Stimulated activated CD4-positive, alpha-beta T cell treated with anti-CD3 and anti-CD28 coated beads, TNF-alpha, amount 100 ng/mL, for 4 hours (primary cell): ENCODE measurements at regions not wholly inside any gene's neighbourhood (a gene's known extent, or its start where the extent isn't known, plus 50 kb on each side); places are given as distances from the start of the nearest gene placed in this dataset.

Experiments
- DNase-seq, 3 experiments: peaks; one replicate each; pipeline ENCODE4 v3.0.0-alpha.2; 2020; ENCODE audit warnings: low read depth in 3 of 3

DNA sequence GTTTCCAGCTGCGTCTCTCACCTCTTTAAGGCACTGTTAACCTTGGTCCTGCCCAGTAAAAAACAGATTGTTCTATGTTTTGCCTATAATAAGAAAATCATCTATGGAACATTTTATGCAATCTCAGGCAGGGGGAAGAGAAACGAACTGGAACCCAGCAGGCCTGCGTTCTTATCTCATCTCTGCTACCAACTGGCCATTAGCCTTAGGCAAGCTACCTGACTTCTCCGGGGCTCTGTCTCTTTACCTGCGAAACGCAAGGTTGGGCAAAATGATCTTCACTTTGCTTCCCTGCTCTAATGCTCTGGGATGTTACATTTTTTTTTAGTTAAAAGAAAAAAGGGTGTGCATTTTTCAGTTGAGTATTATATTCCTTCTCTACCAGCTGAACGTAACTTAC is 70.5 kb upstream of the WIPF1 start:
- DNase-seq: no peak

DNA sequence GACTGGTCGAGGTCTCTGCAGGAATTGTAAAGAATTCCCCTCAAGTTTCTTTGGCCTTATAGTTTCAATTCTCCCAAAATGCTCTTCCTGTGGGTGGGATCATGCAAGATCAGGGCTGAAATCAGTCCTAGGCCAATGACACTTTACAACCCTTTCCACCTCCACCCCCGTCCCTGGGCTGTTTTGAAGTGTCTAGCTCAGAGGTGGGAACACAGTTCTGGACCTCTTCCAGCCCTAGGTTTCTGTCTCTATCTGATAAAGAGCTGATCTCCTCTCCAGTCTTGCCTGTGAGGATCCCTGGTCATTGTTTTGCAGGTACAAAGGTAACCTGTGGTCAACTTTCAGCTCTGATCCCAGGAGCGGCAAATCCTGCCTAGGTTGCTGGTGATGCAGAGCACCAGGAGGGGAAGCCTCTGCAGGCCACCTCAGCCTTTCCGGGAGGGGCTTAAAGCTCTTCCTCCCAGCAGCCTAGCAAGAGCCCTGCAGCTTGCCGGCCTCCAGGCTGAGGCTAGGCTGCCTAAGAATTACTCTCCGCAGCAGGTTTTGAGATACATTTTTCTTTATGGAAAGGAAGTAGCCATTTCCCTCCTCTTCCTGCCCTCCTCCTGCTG is 69.8 kb upstream of the WIPF1 start:
- no peak for DNase-seq

DNA sequence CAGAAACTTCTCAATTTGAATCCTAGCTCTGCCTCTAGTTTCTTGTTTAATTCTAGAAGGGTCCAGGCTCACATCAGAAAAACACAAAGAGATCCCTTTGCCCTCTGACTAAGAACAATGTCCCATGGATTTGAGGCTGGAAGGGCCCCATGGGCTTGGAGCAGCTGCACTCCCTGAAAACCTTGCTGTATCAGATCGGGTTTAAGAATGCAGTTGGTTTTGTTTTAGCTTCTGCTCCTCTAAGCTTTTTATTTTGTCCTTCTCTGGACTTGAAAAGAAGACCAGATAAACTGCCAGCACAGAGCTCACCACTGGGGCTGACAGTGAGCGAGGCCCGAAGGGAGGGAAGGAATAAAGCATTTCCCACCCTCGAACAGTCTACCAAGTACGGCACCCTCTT is 69.2 kb upstream of the WIPF1 start:
- DNase-seq: no peak

DNA sequence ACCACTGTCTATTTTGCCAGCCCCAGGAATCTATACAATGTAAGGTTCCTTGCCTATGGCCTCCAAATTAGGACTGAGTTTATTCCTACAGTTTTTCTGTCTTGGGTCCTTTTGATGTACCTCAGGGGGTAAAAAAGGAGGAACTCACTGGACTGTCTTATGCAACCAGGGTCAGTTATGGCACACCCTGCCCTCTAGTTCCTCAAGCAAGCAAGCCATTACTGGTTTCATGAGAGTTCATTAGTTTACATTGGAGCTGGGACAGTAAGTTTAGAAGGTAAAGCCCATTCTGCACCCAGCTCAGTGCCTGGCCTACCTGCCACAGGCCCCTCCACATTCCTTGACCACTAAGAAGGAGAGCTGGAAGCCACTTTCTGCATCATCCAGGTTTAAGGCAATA is 68.7 kb upstream of the WIPF1 start:
- no peak for DNase-seq

DNA sequence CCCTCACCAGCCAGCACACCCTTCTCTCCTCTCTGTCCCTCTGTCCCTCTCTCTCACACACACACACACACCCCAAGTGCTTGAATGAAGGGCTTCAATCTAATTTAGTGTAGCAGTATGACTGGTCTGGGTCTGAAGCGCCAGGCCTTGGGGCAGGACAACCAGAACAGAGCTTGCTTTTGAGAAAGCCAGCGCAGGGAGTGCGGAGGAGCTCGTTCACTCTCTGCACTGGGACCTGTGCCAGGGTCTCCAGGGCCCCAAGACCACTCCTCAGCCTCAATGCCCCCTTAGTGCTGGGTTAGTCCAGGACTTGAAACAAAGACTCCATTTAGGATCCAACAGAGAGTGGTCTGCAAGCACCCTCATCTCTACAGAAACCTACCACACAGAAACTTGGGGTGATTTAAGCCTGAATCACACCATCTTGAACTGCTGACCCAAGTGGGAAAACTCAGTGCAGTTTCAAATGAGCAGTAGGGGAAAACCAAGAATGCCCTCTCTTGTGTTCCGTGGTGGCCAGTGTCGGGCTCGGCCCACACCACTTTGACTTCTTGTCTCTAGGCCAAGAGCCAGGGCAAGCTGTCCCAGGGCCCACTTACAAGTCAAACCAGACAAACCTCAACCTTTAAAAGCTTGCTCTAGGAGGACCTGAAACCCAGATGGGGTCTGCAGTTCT is 66.6 kb upstream of the WIPF1 start:
- DNase-seq: no peak

DNA sequence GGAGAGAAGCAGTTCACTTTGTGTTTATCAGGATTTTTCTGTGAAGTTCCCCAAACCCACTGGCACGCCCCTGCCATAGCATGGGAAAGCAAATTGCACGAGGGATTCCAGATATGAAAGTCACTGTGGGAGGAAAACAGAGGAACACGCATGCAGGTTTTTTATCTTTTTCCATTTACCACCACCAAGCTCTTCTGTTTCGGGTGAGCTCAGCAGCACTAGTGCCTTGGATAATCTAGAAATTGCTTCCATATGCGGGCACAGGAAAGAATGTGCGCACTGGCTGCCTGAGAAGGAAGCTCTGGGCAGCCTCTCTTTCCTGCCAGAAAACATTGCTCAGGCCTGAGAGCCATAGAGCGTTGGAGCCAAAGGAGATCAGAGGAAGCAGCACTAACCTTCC is 65.9 kb upstream of the WIPF1 start:
- DNase-seq: no peak

DNA sequence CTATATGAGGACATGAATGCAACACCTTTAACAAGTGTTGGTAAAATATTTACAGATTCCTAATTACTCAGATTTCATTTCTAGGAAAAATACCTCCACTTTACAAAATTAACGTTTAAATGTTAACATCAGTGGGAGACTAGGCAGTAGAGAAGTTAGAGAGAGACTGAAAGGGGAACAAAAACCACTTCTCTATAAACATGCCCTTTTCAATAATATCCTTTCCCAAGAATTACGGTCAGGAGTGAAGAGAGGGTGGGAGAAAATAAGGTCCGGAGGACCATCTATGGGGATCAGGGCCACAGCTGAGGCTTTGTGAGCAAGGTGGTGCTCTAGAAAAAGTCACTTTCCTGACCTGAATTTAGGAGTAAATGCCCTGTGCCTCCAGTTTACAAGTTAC is 65.3 kb upstream of the WIPF1 start:
- DNase-seq: no peak

DNA sequence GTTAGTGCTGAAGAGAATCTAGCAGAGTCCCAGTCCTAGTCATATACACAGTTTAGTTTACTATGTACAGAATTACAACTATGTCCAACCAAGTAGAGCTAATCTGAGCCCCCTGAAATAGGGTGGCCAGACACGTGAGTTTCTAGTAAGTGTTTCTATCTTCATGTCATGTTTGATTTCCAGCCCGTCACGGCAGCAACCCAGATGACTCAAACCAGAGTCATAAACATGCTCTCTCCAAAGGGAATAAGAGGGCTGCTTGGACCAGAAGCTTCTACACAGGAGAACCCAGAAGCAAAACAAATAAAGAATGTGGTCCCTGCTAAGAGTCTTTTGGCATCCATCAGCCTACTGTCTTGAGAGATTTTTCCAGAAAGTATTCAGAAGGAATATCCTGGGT is 64.9 kb upstream of the WIPF1 start:
- no peak for DNase-seq

DNA sequence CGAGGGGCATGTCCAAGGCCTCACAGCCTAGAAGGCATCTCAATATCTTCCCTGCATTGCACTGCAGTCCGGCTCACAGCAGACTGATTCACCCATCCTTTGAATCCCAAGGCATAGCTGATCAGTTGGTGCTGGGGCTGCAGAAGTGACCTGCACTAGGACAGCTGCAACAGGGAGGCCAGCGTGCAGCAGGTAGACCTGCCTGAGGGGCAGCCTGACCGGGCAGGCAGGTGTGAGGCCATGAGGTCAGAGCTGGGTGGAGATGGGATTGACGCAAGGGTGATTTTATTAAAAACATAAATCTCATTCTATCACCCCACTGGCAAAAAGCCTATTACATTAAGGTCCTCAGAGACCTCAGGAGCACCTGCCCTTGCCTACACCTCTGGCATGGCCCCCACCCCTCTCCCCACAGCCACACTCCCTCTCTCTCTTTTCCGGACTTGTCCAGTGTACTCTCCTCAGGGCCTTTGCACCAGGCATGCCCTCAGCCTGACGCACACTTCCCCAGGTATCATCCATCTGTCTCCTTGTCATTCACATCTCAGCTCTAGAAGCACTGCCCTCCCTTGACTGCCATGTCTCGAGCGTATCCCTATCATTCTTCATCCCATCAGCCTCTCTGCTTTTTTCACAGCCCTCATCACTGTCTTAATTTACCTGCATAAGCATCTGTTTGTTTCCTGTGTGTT is 63.5 kb upstream of the WIPF1 start:
- no peak for DNase-seq

DNA sequence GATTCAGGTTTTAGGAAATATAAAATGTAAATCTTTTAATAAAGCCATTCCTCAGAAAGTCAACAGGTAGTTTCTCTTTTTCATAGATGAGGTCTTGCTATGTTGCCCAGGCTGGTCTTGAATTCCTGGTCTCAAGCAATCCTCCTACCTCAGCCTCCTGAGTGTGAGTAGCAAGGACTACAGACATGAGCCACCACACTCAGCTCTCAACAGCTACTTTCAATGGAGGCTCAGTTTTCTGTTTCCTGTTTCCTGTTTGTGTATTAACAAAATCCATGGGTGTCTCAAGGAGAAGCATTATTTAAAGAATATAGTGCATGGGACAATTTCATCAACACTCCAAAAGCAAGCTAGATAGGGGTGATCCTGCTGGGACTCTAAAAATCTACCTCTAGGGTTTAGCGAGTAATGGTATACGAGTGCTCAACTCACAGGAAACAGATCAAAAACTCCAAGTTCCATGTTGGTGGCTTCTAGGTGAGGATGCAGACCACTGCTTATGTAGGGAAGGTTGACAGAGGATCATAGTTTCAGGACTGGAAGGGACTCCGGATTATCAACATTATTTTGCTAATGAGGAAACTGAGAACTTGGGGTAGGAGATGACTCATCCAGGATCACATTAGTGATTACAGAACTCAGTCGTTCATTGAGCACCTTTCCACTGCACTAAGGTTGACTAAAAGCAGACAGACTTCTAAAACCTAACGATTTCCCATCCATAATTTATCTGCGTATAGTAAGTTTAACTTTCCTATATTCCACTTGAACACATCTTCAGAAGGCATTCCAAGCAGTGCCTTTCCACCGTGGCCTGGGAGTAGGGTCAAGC is 61.7 kb upstream of the WIPF1 start:
- no peak for DNase-seq

DNA sequence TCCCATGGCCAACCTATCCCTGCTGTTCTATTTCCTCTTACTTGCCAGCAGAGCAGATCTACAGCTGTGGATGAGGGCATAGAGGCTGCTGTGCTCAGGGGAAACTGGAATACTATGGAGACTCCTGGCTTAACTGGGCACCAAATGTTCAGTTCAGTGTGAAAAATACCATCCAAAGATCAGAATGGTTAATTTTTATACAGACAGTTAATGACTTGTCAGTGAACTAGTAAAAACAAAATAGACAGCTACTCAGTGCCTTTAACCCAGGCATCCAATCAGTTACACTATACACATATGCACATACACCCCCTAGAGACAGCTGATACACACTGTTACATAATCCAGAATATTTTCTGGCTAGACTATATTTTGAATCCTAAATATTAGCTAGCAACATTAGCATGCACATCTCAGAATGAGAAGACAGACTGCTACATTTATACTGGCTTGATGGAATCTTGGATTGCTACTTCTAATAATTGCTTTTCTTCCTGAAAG is 59.1 kb upstream of the WIPF1 start:
- no peak for DNase-seq

DNA sequence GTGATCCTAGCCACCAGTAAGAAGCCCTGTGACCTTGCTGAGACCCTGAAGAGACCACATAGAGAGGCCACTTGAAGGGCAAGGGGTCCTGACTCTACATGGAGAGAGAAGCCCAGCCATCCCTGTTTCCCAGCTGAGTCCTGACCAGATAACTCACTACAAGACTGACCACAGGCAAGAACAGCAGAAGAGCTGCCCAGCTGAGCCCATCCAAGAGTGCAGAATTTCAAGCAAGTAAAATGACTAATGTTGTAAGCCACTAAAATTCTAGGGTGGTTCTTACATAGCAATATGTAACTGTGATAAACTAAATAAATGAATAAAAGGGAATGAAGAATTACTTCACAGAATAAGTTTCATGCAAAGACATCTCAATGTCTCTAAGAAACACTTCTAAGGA is 58.4 kb upstream of the WIPF1 start:
- DNase-seq: no peak

DNA sequence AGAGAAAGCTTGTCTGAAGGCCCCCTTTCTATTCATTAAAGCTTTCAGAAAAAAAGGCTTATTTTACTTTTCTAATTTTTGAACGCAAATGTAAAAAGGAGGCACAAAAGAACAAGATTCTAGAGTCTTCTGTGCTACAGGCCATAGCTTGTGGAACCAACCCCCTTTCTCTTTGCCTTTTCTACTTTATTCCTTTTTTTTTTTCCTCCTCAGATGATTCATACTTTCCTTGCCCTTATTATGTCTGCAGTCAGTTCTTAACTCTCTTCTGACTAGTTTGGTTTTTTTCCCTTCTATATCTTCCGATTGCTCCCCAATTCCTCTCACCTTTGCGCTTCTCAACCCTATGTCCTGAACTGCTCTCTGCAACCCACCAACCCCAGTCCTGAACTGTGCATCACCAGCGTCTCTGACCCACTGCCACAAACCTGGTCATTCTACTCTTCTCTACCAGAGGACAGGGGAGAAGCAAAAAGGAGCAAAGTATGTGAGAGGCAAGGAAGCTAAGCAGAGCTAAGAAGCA is 56.9 kb upstream of the WIPF1 start:
- no peak for DNase-seq

DNA sequence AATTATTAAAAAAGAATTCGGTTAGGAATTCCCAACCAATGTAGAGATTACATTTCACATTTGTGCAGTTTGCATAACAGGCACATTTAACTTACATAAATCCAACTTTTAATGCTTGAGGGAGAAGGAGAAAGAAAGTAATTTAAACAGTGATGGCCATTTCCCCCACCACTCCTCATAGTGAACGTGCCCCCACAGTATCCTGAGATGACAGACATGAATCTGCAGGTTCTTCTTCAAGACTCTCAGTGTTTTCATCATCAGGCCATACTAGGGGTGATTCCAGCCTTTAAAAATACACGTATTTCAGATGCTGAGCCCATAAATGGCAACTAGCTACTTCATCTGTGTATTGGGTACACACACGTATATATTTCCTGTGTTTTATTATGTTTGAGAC is 51.3 kb upstream of the WIPF1 start:
- no peak for DNase-seq
